Keratinocyte (primary cell): ENCODE measurements at regions not wholly inside any gene's neighbourhood (a gene's known extent, or its start where the extent isn't known, plus 50 kb on each side); places are given as distances from the start of the nearest gene placed in this dataset.

ENCODE experiments used
- CTCF ChIP-seq, 3 experiments: IDR thresholded peaks in 1 of 3; conservative IDR thresholded peaks in 1 of 3; optimal IDR thresholded peaks in 1 of 3; 2 replicates in 2 of 3; 3 replicates in 1 of 3; pipeline versions ENCODE3 to v1.5.1; 2011; ENCODE audit warnings: low read length in 3 of 3, mild to moderate bottlenecking in 3 of 3, moderate library complexity in 2 of 3, control low read depth in 1 of 3, inconsistent platforms in 1 of 3; ENCODE audit not compliant: insufficient read depth in 2 of 3; ENCODE audit errors: extremely low read depth in 1 of 3
- EZH2 ChIP-seq: IDR thresholded peaks from one replicate; pipeline ENCODE4 v1.6.1; 2012; ENCODE audit warnings: inconsistent platforms, mild to moderate bottlenecking, low read length, moderate library complexity

DNA sequence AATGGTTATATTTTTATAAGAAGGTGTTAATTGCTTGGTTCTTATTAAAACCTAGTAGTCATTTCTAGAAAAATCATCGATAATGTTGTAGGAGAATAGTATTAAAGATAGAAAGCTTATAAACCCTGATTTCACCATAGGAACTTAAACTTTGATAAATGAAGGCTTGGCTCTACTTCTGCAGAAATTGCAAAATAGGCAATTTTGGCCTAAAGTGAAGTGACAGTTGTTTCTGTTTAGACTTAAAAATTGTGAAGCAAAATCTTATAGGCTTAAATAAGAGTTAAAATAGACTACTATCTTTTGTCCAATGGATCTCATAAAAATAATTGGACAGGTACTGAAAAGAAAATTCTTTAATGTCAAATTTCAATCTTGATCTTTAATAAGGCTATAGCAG, 321.6 kb upstream of the FZD8 start:
- TF ChIP-seq EZH2 (no peak), CTCF (optimal IDR thresholded peaks at IDR 0.05 in 1 of 3, IDR thresholded peaks at IDR 0.05 in 1 of 3, conservative IDR thresholded peaks at IDR 0.05 in 1 of 3; ENCODE audit: extremely low read depth in 1 of 3, insufficient read depth in 2 of 3, low read length in 3 of 3) (no peak)
